GM23338 (cell line): ENCODE measurements at regions not wholly inside any gene's neighbourhood (a gene's known extent, or its start where the extent isn't known, plus 50 kb on each side); places are given as distances from the start of the nearest gene placed in this dataset.

Experiments
- ATAC-seq: fragments of 200-7000 bp; cut with Tn5 transposase; 3 replicates; pipeline ENCODE4 v1.9.1; 2020
- DNase-seq: peaks from one replicate; pipeline ENCODE4 v3.0.0-alpha.2; 2015; ENCODE audit warnings: low spot score
- H2AFZ ChIP-seq: fragments of 200-600 bp; sonication (generic); 2 replicates; pipeline ENCODE4 v1.8.0; 2016; ENCODE audit warnings: antibody characterized with exemption, mild to moderate bottlenecking, moderate library complexity
- H3F3A ChIP-seq: fragments of 200-600 bp; sonication (generic); replicated peaks from 2 replicates; pipeline ENCODE4 v1.8.0; 2017; ENCODE audit warnings: antibody characterized with exemption, mixed run types, low read depth
- H3K27ac ChIP-seq: fragments of 200-600 bp; sonication (generic); 2 replicates; pipeline ENCODE4 v1.6.1; 2016; ENCODE audit warnings: low read depth
- H3K27me3 ChIP-seq: fragments of 200-600 bp; sonication (generic); 2 replicates; pipeline ENCODE4 v1.8.0; 2016; ENCODE audit warnings: mild to moderate bottlenecking, mixed run types, moderate library complexity; ENCODE audit not compliant: insufficient read depth
- H3K36me3 ChIP-seq: fragments of 200-600 bp; sonication (generic); 2 replicates; pipeline ENCODE4 v1.8.0; 2016; ENCODE audit warnings: mild to moderate bottlenecking; ENCODE audit not compliant: insufficient read depth
- H3K4me1 ChIP-seq: fragments of 200-600 bp; sonication (generic); 2 replicates; pipeline ENCODE4 v1.8.0; 2016; ENCODE audit warnings: mild to moderate bottlenecking, moderate library complexity; ENCODE audit not compliant: insufficient read depth
- H3K4me2 ChIP-seq: fragments of 200-600 bp; sonication (generic); 2 replicates; pipeline ENCODE4 v1.7.1; 2017; ENCODE audit warnings: mixed run types
- H3K4me3 ChIP-seq: fragments of 200-600 bp; sonication (generic); 2 replicates; pipeline ENCODE4 v1.6.1; 2016; ENCODE audit warnings: mixed run types
- H3K79me2 ChIP-seq: fragments of 200-600 bp; sonication (generic); replicated peaks from 2 replicates; pipeline ENCODE4 v1.8.0; 2017; ENCODE audit warnings: mild to moderate bottlenecking; ENCODE audit not compliant: insufficient read depth
- H3K9me2 ChIP-seq: fragments of 200-600 bp; sonication (generic); 2 replicates; pipeline ENCODE4 v1.8.0; 2017; ENCODE audit not compliant: insufficient read depth
- H4K20me1 ChIP-seq: fragments of 200-600 bp; sonication (generic); replicated peaks from 2 replicates; pipeline ENCODE4 v1.8.0; 2017; ENCODE audit warnings: mild to moderate bottlenecking; ENCODE audit not compliant: insufficient read depth
- H3K27ac Mint-ChIP-seq: 2 replicates; pipeline ENCODE4 v1.8.0; 2020; ENCODE audit warnings: inconsistent platforms, mild to moderate bottlenecking, moderate library complexity, mixed read lengths
- H3K27me3 Mint-ChIP-seq: 3 replicates; pipeline ENCODE4 v1.8.0; 2022; ENCODE audit warnings: low read depth, mild to moderate bottlenecking, moderate library complexity, mixed read lengths, inconsistent platforms; ENCODE audit not compliant: insufficient read depth, poor library complexity
- H3K36me3 Mint-ChIP-seq: 3 replicates; pipeline ENCODE4 v1.8.0; 2021; ENCODE audit warnings: low read depth, mild to moderate bottlenecking, inconsistent platforms, moderate library complexity, mixed read lengths
- H3K4me1 Mint-ChIP-seq: 3 replicates; pipeline ENCODE4 v1.8.0; 2020; ENCODE audit warnings: mild to moderate bottlenecking, inconsistent platforms, mixed read lengths
- H3K4me3 Mint-ChIP-seq: 3 replicates; pipeline ENCODE4 v1.8.0; 2021; ENCODE audit warnings: moderate library complexity, mild to moderate bottlenecking, inconsistent platforms, mixed read lengths
- H3K9me3 Mint-ChIP-seq: 3 replicates; pipeline ENCODE4 v1.8.0; 2020; ENCODE audit warnings: moderate library complexity, mild to moderate bottlenecking, inconsistent platforms, mixed read lengths
- CREB1 ChIP-seq: fragments of 250-450 bp; sonication (Bioruptor Pico); IDR thresholded peaks from 2 replicates; pipeline ENCODE4 v1.5.0; 2020; ENCODE audit warnings: low read depth, mild to moderate bottlenecking, moderate library complexity
- EZH2 ChIP-seq: fragments of 200-600 bp; sonication (generic); IDR thresholded peaks from one replicate; pipeline ENCODE4 v1.8.0; 2017; ENCODE audit warnings: antibody characterized with exemption, mild to moderate bottlenecking, low read depth; ENCODE audit not compliant: unreplicated experiment
- EZH2phosphoT487 ChIP-seq: fragments of 200-600 bp; sonication (generic); IDR thresholded peaks from one replicate; pipeline ENCODE4 v1.8.1; 2018; ENCODE audit warnings: antibody characterized with exemption; ENCODE audit not compliant: unreplicated experiment
- JUNB ChIP-seq: IDR thresholded peaks from one replicate; pipeline ENCODE4 v1.6.1; 2016; ENCODE audit warnings: antibody characterized with exemption; ENCODE audit not compliant: unreplicated experiment
- NANOG ChIP-seq: IDR thresholded peaks from 2 replicates; pipeline ENCODE4 v1.6.1; 2016; ENCODE audit warnings: antibody characterized with exemption, borderline replicate concordance
- POLR2AphosphoS5 ChIP-seq: IDR thresholded peaks from 2 replicates; pipeline ENCODE4 v1.6.1; 2016; ENCODE audit warnings: antibody characterized with exemption, low read depth
- STAT1 ChIP-seq: IDR thresholded peaks from one replicate; pipeline ENCODE4 v1.6.1; 2016; ENCODE audit warnings: antibody characterized with exemption; ENCODE audit not compliant: unreplicated experiment
- ZNF114 ChIP-seq: fragments of 250-450 bp; sonication (Bioruptor Pico); IDR thresholded peaks from 2 replicates; pipeline ENCODE4 v1.5.0; 2020; ENCODE audit warnings: mild to moderate bottlenecking, moderate library complexity
- ZNF331 ChIP-seq: fragments of 250-450 bp; sonication (Bioruptor Pico); IDR thresholded peaks from 2 replicates; pipeline ENCODE4 v1.5.0; 2020; ENCODE audit warnings: low read depth, mild to moderate bottlenecking, moderate library complexity
- TF ChIP-seq, protein P1 (sequence below): IDR thresholded peaks from 2 replicates; pipeline ENCODE4 v1.6.1; 2016; ENCODE audit warnings: antibody characterized with exemption
- TF ChIP-seq, protein P2 (sequence below): fragments of 250-450 bp; sonication (Bioruptor Pico); IDR thresholded peaks from 2 replicates; pipeline ENCODE4 v1.5.0; 2020; ENCODE audit warnings: mild to moderate bottlenecking, moderate library complexity
- TF ChIP-seq, protein P3 (sequence below): IDR thresholded peaks from one replicate; pipeline ENCODE4 v1.6.1; 2018; ENCODE audit warnings: antibody characterized with exemption; ENCODE audit not compliant: unreplicated experiment
- TF ChIP-seq, protein P4 (sequence below), 2 experiments: fragments of 200-600 bp in 1 of 2; sonication (generic) in 1 of 2; conservative IDR thresholded peaks; 2 replicates each; pipeline versions ENCODE4 v1.5.1 to v1.6.1; 2016 to 2017; ENCODE audit warnings: antibody characterized with exemption in 2 of 2, low read depth in 2 of 2, mild to moderate bottlenecking in 2 of 2, moderate library complexity in 1 of 2

DNA sequence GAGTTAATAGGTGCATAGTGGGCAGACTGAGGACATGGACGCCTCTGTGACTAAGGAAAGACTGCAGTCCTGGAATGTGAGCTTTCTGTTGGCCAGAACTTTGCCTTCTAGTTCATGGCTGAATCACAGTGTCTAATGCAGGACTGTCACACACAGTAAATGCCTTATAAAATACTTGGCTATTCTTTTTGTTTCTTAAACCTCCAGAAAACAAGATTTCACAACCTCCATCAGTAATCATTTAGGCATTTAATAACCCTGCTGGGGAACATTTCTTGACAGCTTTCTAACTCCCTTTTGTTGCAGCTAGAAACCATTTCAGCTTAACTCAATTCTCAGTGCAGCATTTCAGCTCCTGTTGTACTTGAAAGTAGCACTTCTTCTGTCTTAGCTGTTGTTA, 335.8 kb upstream of the DDI1 start:
- no peaks in the 10 kb centered on the region for H3K36me3 ChIP-seq
- 0 out of 3 replicates have a peak, but pooled peaks cover 5% of the 10 kb centered on the region for H3K9me3 Mint-ChIP-seq
- no peak overlapping the region for H3K27ac Mint-ChIP-seq
- 0 out of 2 replicates have a peak, but pooled peaks cover 4% of the 10 kb centered on the region for H3K4me1 ChIP-seq
- H3K4me2 ChIP-seq = no peak overlapping the region
- H3F3A ChIP-seq = no peaks in the 10 kb centered on the region
- H3K36me3 Mint-ChIP-seq = no peaks in the 10 kb centered on the region
- no peak for TF ChIP-seq CREB1
- TF ChIP-seq, protein P1, sequence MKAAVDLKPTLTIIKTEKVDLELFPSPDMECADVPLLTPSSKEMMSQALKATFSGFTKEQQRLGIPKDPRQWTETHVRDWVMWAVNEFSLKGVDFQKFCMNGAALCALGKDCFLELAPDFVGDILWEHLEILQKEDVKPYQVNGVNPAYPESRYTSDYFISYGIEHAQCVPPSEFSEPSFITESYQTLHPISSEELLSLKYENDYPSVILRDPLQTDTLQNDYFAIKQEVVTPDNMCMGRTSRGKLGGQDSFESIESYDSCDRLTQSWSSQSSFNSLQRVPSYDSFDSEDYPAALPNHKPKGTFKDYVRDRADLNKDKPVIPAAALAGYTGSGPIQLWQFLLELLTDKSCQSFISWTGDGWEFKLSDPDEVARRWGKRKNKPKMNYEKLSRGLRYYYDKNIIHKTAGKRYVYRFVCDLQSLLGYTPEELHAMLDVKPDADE = no peak
- TF ChIP-seq ZNF114 (CRISPR knock-in tag) = no peak
- no peak for TF ChIP-seq STAT1
- TF ChIP-seq, protein P2, sequence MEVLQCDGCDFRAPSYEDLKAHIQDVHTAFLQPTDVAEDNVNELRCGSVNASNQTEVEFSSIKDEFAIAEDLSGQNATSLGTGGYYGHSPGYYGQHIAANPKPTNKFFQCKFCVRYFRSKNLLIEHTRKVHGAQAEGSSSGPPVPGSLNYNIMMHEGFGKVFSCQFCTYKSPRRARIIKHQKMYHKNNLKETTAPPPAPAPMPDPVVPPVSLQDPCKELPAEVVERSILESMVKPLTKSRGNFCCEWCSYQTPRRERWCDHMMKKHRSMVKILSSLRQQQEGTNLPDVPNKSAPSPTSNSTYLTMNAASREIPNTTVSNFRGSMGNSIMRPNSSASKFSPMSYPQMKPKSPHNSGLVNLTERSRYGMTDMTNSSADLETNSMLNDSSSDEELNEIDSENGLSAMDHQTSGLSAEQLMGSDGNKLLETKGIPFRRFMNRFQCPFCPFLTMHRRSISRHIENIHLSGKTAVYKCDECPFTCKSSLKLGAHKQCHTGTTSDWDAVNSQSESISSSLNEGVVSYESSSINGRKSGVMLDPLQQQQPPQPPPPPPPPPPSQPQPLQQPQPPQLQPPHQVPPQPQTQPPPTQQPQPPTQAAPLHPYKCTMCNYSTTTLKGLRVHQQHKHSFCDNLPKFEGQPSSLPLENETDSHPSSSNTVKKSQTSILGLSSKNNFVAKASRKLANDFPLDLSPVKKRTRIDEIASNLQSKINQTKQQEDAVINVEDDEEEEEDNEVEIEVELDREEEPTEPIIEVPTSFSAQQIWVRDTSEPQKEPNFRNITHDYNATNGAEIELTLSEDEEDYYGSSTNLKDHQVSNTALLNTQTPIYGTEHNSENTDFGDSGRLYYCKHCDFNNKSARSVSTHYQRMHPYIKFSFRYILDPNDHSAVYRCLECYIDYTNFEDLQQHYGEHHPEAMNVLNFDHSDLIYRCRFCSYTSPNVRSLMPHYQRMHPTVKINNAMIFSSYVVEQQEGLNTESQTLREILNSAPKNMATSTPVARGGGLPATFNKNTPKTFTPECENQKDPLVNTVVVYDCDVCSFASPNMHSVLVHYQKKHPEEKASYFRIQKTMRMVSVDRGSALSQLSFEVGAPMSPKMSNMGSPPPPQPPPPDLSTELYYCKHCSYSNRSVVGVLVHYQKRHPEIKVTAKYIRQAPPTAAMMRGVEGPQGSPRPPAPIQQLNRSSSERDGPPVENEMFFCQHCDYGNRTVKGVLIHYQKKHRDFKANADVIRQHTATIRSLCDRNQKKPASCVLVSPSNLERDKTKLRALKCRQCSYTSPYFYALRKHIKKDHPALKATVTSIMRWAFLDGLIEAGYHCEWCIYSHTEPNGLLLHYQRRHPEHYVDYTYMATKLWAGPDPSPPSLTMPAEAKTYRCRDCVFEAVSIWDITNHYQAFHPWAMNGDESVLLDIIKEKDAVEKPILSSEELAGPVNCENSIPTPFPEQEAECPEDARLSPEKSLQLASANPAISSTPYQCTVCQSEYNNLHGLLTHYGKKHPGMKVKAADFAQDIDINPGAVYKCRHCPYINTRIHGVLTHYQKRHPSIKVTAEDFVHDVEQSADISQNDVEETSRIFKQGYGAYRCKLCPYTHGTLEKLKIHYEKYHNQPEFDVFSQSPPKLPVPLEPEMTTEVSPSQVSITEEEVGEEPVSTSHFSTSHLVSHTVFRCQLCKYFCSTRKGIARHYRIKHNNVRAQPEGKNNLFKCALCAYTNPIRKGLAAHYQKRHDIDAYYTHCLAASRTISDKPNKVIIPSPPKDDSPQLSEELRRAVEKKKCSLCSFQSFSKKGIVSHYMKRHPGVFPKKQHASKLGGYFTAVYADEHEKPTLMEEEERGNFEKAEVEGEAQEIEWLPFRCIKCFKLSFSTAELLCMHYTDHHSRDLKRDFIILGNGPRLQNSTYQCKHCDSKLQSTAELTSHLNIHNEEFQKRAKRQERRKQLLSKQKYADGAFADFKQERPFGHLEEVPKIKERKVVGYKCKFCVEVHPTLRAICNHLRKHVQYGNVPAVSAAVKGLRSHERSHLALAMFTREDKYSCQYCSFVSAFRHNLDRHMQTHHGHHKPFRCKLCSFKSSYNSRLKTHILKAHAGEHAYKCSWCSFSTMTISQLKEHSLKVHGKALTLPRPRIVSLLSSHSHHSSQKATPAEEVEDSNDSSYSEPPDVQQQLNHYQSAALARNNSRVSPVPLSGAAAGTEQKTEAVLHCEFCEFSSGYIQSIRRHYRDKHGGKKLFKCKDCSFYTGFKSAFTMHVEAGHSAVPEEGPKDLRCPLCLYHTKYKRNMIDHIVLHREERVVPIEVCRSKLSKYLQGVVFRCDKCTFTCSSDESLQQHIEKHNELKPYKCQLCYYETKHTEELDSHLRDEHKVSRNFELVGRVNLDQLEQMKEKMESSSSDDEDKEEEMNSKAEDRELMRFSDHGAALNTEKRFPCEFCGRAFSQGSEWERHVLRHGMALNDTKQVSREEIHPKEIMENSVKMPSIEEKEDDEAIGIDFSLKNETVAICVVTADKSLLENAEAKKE (CRISPR knock-in tag) = no peak
- TF ChIP-seq POLR2AphosphoS5 = no peak
- no peak for TF ChIP-seq JUNB
- TF ChIP-seq EZH2phosphoT487 = no peak
- TF ChIP-seq, protein P3, sequence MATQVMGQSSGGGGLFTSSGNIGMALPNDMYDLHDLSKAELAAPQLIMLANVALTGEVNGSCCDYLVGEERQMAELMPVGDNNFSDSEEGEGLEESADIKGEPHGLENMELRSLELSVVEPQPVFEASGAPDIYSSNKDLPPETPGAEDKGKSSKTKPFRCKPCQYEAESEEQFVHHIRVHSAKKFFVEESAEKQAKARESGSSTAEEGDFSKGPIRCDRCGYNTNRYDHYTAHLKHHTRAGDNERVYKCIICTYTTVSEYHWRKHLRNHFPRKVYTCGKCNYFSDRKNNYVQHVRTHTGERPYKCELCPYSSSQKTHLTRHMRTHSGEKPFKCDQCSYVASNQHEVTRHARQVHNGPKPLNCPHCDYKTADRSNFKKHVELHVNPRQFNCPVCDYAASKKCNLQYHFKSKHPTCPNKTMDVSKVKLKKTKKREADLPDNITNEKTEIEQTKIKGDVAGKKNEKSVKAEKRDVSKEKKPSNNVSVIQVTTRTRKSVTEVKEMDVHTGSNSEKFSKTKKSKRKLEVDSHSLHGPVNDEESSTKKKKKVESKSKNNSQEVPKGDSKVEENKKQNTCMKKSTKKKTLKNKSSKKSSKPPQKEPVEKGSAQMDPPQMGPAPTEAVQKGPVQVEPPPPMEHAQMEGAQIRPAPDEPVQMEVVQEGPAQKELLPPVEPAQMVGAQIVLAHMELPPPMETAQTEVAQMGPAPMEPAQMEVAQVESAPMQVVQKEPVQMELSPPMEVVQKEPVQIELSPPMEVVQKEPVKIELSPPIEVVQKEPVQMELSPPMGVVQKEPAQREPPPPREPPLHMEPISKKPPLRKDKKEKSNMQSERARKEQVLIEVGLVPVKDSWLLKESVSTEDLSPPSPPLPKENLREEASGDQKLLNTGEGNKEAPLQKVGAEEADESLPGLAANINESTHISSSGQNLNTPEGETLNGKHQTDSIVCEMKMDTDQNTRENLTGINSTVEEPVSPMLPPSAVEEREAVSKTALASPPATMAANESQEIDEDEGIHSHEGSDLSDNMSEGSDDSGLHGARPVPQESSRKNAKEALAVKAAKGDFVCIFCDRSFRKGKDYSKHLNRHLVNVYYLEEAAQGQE = no peak
- TF ChIP-seq EZH2 = no peak
- TF ChIP-seq, protein P4, sequence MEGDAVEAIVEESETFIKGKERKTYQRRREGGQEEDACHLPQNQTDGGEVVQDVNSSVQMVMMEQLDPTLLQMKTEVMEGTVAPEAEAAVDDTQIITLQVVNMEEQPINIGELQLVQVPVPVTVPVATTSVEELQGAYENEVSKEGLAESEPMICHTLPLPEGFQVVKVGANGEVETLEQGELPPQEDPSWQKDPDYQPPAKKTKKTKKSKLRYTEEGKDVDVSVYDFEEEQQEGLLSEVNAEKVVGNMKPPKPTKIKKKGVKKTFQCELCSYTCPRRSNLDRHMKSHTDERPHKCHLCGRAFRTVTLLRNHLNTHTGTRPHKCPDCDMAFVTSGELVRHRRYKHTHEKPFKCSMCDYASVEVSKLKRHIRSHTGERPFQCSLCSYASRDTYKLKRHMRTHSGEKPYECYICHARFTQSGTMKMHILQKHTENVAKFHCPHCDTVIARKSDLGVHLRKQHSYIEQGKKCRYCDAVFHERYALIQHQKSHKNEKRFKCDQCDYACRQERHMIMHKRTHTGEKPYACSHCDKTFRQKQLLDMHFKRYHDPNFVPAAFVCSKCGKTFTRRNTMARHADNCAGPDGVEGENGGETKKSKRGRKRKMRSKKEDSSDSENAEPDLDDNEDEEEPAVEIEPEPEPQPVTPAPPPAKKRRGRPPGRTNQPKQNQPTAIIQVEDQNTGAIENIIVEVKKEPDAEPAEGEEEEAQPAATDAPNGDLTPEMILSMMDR (conservative IDR thresholded peaks at IDR 0.05; ENCODE audit: low read depth in 2 of 2) = no peak
- no peak for TF ChIP-seq ZNF331 (CRISPR knock-in tag)
- TF ChIP-seq NANOG = no peak
- H3K4me1 Mint-ChIP-seq = no peaks in the 10 kb centered on the region; the same call in 1 of the 3 replicates
- no peaks in the 10 kb centered on the region for H4K20me1 ChIP-seq
- H3K4me3 Mint-ChIP-seq = no peak overlapping the region
- DNase-seq (no peak), ATAC-seq (no peak)
- H3K27ac ChIP-seq = no peak overlapping the region
- H3K4me3 ChIP-seq = no peak overlapping the region
- no peaks in the 10 kb centered on the region for H3K9me2 ChIP-seq
- H3K27me3 ChIP-seq = no peaks in the 10 kb centered on the region
- H3K27me3 Mint-ChIP-seq = no peaks in the 10 kb centered on the region
- no peak overlapping the region for H2AFZ ChIP-seq
- no peaks in the 10 kb centered on the region for H3K79me2 ChIP-seq
